Smooth muscle cell of the brain vasculature (primary cell): ENCODE measurements at regions not wholly inside any gene's neighbourhood (a gene's known extent, or its start where the extent isn't known, plus 50 kb on each side); places are given as distances from the start of the nearest gene placed in this dataset.

Experiments used
- DNase-seq: peaks from one replicate; pipeline ENCODE4 v3.0.0-alpha.2; 2012; ENCODE audit warnings: low read depth, low spot score

DNA sequence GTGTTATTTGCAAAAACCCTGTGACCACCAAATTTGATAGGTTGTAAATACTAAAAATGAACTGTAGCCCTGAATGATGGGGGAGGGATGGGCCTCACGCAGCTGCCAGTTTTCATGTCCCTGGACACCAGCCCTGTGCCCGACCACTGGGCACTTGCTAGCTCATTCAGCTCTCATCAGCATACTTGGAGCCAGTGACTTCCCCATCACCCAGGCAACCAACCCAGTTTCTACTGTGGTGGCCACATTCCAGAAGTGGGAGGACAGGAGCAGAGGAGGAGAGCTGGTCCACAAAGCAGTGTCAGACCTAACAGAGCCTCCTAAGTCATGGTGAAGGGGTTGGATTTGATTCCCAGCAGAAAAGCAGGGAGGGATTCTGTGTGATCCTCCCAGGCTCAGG lies 128.2 kb downstream of the CPEB2 start:
- DNase-seq = no peak

DNA sequence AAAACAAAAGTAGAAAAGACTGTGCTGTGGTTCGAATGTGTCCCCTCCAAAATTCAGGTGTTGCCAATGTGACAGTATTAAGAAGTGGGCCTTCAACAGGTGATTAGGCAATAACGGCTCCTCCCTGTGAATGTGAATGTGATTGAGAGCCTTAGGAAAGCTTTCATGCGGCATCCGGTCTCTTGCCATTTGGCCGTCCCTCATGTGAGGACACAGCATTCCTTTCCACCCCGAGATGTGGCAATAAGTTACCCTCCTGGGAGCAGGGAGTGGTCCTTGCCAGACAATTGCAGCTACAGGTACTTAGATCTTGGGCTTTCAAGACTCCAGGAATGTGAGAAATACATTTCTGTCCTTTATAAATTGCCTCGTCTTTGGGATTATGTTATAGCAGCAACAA lies 129.3 kb downstream of the CPEB2 start:
- DNase-seq = no peak

DNA sequence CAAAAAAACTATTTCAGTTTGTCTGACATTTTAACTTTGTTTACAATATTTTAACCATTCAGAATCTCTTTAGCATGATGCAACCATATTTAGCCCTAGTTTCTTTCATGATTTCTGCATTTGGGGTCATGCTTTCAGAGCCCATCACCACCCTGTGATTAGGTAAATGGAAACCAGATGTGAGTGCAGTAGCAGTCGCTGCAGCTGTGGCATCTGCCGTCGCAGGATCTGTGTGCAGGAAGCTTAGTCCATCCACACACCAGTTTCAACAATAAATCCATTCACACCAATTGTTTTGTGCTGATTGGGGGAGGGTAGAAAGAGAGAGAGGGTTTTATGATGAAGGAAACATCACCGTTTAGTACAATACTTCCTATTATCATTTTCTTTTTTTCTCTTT lies 130.5 kb downstream of the CPEB2 start:
- DNase-seq = no peak

DNA sequence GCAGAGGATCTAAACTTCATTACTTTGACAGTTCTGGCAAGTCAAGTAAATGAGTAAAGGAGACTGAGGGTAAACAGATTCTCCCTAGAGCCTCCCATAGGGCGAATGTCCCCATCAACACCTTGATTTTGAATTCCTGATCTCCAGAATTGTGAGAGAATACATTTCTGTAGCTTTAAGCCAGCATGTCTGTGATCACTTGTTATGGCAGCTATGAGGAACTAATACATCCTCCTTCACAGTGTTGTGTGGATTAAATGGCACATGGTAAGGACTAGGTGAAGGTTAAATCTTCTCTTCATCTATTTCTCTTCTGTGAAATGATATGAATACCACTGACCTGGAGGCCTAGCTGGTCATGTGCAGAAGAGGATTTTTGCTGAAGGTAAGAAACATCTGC lies 137.3 kb downstream of the CPEB2 start:
- no peak for DNase-seq

DNA sequence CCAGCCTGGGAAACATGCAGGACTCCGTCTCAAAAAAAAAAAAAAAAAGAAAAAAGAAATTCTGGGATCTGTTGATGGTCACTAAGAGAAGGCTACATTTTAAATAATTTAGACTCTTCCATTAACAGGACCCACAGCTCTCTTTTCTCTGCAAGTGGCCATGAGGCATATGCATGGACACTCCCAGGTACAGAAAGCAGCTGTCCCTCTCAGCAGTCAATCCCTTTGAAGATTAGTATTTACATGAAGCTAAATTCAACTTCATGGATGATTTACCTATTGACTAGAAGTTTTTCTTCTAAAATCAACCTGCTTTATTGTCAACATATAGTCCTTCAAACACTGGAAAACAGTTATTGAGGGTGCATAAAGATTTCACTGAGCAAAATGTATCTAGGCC lies 139.9 kb downstream of the CPEB2 start:
- no peak for DNase-seq

DNA sequence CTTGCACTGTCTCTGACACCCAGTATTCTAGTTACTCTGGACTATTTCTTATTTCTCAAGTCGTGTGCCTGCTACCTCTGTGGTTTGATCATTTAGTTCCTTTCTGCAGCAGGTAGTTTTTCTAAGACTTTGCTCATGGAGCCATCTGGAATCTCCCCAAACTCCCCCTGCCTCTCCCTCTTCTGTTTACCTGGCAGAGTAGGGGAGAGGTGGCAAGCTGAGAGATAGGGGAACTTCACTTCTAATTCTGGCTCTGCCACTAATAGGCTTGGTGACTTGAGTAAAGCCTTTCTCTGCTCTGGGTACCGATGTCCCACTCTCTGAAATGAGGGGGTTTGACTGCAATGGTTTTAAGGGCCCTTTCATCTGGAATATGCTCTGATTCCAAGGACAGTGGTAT lies 141.3 kb downstream of the CPEB2 start:
- no peak for DNase-seq

DNA sequence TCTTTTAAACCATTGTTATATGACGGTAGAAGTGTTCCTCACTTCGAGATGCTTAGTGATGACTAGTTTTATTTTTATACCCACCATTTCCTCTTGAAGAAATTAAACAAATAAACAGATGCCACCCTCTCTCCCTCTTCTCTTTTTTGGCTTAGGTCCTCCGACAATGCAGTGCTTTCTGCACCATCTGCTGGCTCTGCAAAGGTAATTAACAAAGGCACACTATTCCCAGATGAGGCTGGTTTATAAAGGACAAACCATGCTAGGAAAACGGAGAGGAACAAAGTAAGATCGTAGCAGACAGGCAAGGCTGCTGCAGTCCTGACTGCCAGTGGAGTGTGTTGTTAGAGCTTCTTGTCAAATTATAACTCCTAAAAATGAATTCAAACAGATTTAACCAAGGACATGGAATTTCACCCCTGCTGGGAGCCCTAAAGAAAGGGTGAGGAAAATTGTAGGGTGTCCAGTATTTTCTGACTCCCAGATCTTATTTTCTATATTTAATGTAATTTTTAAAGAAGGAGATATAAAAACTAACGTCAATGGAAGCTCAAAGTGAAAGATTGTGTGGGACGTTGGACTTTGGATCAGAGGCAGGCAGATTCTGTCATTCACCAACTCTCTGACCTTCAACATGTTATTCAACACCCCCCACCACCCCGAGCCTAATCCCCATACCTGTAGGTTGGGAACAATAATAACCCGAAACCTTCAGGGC lies 142.1 kb downstream of the CPEB2 start:
- DNase-seq = no peak

DNA sequence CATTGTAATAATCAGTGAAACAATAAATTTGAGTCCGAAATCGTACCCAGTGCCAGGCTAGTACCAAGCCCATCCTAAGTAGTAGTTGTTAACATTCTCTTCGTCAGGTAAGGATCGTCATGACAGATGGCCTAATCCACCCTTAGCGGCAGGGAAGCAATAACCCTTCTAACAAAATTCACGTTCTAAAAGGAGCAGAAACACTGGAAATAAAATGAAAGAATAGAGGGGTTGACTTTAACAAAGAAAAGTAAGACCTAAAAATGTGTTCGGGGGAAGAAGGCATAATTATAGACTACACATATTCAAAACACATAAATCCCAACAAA lies 142.7 kb downstream of the CPEB2 start:
- DNase-seq = no peak

DNA sequence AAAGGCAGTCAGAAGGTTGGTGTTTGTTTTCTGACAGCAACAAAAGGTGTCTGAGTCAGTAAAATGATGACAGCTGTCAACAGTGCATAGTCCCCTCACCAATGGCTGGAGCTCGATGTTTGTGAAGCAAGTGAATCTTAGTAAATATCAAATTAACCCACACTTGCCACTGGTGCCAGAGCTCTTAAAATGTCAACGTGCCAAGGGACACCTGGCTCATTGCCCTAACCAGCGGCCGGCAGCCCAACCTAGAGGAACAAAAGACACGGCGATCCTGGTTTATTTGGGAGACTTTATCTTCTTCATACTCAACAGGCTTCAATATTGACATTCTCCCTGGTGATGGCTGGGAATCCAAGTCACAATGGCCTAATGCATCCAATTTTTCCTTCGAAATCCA lies 143.4 kb downstream of the CPEB2 start:
- DNase-seq = no peak

DNA sequence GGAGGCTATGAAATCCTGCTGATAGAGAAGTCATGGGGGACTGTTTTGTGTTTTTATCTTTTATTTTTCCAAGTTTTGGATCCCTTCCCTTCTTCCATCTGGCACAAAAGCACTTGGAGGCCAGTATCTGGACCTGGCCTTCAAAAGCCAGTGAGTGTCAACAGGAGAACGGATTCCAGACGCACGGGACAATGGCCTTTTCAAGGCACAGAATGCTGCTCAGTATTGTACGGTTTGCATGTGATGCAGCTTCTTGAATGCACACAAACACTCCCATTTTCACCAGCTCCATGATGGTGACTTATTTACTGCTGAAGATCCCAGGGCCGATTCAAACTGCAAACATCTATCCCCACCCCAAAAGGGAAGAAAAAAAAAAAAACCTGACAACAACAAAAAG lies 145.4 kb downstream of the CPEB2 start:
- no peak for DNase-seq

DNA sequence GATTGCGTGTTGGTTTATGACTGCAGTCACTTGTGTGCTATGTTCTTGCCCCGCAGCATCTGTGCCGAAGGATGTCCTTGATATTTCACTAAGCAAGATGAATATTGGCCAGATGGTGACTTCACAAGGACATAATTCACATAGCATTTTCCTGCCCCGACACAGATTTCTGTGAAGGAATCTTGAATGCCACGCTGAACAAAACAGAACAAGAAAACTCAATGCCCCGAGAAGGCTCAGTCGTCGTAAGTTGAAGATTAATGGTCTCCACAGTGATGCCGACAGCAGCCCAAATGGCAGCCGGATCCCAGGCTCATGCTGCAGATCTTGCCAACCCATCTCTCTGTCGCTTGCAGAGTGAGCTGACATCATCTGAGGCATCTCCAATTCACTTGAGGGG lies 145.9 kb downstream of the CPEB2 start:
- no peak for DNase-seq

DNA sequence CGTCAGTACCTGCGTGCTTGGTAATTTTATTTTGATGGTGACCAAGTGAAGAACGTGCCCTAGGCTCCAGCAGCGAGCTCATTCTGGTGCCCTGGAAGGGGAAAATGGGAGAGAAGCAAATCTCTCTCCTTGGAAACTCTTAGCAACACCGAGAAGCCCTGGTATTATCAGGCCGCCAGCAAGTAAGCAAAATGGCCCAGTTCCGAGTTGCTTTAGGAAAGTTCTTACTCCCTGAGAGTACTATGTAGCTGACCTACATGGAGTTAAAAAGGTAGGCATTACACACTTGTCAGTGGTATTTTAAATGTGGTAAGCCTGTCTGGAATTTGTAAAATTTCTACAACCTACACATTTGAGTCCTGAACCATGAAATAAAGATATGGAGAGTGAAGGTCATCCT lies 146.4 kb downstream of the CPEB2 start:
- no peak for DNase-seq

DNA sequence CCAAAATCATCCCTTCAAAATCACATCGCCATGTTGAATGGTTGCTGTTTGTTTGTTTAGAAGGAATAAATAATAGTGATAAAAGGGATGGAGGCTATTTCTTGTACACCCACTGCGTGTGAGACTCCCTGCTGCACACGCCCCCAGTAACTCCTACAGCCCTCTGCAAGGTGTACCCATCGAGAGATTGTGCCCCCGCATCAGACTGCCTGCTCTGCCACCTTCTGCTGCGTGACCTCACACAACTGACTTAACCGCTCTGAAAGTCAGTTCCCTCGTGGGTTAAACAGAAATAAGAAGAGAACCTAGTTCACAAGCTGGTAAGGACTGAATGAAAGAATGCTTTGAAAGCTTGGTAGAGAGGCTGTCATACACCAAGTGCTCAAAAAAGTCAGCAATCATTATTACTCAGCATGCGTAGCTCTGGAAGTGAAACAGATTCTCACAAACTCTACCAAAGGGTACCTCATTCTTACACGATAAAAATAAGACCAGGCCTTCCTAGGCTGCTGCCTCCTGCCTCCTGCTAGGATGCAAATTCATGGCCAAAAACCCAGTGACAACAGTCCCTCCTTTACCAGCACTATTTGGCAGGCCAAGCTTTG lies 147.1 kb downstream of the CPEB2 start:
- DNase-seq = no peak

DNA sequence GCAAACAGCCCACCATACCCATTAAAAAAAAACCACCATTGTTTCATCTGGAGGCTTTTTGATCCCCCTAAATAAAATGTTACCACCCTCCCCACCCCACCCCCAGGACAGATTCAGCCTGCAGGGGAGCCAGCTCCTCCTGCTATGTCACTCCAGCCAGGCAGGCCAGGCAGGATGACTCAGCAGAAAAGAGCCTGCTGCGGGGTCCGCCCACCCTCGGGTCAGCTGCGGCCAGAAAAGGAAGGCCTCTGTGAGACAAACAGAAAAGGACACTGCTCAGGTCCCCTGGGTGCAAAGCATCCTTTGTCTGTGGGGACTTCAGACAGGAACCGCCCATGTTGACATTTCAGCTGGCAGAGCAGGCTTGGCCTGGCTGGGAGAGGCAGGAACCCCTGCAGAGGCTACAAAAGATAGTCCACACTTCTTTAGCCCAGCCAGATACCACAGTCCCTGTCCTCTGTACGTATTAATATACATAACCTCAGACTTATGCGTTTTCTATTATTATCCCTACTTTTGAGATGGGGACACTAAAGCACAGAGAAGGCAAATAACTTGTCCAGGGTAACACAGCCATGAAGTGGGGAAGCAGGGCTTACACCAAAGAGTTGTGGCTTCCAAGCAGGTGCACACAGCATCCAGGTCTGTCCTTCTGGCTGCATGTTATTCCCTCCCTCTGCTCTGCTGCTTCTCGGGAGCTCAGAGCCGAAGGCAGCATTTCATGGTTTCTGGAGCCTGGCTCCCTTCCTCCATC lies 147.7 kb downstream of the CPEB2 start:
- DNase-seq = peak; percentile 46

DNA sequence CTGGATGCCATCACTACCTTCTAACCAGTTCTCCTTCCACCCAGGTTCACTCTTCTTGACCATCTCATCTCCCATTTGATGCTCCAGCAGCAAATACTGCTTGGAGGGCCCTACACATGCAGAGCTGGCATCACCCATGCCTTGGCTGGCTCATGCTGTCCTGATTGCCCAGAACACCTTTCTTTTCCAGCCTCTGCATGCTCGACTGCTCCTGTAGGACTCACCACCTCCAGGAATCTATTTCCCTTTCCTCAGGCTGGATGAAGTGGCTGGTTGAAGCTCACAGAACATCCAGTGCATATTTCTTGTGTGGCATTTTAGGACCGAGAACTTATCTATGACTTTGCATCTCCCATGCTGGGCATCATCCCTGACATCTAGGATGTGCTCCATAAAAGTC lies 148.3 kb downstream of the CPEB2 start:
- no peak for DNase-seq

DNA sequence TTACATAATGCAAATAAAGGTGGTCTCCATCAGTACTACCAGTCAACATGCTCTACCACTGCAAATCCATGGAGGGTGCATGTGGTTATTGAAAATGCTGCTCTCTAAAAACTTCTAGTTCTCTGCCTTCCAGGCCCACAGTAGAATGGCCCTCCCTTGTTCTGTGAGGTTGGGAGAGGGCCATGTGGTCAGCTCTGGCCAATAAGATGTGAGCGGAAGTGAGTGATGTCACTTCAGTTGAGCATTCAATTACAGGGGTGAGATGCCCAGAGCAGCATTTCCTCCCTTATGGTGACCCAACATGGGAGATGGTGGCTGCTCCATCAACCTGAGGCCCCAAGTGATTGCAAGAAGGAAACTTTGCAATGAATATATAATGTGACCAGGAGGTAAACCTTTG lies 148.8 kb downstream of the CPEB2 start:
- no peak for DNase-seq

DNA sequence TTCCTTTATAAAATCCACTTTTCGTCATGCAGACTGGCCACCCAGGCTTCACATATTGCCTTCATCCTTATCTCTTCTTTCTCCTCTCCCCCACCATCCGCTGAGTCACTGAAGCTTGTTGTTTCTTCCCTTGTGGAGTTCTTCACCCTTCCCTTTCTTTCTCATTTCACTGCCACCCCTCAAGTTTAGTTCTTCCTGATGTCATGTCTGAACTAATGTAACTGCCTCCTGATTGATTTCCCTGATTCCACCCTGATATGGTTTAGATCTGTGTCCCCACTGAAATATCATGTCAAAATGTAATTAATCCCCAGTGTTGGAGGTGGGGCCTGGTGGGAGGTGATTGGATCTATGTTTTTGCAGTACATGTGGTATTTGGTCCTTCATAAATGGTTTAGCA lies 151.4 kb downstream of the CPEB2 start:
- DNase-seq = no peak

DNA sequence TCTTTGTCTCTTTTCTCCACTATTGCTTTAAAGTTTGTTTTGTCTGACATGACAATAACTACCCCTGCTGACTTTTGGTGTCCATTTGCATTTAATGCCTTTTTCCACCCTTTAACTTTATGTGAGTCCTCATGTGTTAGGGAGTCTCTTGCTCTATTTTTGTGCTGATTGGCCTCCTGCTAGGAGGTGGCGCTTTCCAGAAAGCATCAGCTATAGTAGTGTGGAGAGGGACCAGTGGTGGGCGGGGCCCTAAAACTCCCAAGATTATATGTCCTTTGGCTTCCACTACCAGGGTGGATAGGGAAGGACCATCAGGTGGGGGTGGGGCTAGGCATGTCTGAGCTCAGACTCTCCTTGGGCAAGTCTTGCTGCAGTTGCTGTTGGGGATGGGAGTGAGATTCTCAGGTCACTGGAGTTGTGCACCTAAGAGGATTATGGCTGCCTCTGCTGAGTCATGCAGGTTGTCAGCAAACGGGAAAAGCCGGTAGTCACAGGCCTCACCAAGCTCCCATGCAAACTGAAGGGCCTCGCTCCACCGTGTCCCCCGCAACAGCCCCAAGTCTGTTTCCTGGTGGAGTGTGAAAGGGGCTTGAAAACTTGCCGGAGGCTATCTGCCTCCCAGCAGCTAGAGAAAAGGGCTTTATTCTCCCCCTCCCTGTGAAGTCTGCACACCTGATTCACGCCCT lies 156.3 kb downstream of the CPEB2 start:
- DNase-seq = no peak

DNA sequence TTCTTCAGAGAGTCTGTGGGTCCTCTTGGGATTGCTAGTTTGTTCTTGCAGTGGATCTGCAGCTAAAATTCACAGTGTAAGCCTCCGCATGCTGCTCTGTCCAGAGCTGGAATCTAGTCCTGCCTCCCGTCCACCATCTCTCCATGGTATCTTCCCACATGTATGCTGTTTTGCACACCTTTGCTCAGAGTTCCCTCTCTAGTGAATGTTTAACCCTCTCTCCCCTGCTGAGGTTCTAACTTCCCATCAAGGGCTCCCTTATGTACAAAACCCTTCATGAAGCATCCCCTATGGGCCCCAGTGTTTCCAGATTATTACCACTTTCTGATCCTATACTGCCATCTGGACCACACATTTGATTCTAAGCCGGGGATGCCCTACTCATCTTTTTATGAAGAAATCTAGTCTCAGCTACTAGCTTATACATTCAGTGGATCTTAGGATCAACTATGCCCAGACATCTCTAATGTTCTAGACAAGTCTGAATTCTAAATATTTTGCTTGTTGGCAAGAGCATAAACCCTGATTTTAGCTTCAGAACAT lies 157.3 kb downstream of the CPEB2 start:
- no peak for DNase-seq

DNA sequence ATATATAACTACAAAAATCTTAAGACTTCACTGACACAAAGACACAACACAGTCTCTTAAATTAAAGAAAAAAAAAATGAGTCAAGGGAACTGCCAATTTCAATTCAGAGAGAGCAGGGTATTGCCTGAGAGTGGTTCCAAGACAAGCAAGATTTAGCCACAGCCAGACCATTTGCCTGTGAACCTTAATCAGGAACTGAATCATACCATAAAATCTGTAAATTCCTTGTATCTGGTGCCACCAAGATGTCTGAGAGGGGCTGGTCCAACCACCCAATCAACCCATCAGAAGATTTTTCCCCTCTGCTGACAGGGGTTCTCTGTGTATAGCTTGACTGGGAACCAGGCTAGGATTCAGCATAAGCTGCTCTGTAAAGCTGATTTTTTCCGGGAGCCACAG lies 159.2 kb downstream of the CPEB2 start:
- no peak for DNase-seq

DNA sequence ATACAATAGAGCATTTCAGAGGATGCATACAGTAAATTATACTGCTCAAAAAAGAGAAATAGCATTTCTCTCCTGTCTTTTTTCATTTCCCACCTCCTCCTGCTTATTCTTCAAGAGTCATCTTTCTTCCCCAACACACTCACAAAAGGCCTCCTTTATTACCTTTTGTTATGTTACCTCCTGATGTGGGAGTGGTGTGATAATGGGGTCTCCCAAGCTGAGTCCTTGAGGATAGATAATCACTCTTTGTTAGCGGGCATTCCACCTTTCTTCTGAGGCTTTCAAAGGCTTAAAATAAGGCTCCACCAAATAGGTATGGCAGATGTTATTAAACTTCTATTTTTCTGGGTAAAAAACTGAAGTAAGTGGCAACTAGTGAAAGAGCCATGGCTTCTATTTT lies 159.8 kb downstream of the CPEB2 start:
- no peak for DNase-seq
